ENCODE measurements at regions not wholly inside any gene's neighbourhood (a gene's known extent, or its start where the extent isn't known, plus 50 kb on each side); places are given as distances from the start of the nearest gene placed in this dataset.
"Not testable (repeated sequence)": the region's sequence is repeated elsewhere in the genome, so short reads cannot be mapped to it uniquely, and the experiment has no call there.

GRCh38 chr2:60357996-60358395 is 195.5 kb downstream of the BCL11A start:
- no peak for DNase-seq (ENCODE audit: low read depth in 2 of 3, low spot score in 1 of 3)

DNA sequence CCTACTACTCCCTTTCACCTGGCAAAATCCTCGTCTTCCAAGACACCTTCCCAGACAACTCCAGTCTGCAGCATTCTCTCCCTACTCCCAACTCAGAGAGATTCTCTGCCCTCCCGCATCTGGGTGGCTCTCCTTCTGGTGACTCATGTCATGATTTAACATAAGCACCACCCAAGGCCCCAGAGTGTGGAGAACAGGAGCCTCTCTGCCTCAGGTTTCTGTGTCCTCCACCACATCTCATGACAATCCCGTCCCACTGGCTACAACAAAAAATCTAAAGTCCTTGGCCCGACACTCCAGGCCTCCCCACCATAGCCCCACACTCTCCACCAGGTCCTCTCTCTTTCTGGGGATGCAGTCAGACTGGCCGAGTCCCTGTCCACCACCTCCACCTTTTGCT is 197.1 kb downstream of the BCL11A start:
- no peak for DNase-seq (ENCODE audit: low read depth in 2 of 3, low spot score in 1 of 3)

DNA sequence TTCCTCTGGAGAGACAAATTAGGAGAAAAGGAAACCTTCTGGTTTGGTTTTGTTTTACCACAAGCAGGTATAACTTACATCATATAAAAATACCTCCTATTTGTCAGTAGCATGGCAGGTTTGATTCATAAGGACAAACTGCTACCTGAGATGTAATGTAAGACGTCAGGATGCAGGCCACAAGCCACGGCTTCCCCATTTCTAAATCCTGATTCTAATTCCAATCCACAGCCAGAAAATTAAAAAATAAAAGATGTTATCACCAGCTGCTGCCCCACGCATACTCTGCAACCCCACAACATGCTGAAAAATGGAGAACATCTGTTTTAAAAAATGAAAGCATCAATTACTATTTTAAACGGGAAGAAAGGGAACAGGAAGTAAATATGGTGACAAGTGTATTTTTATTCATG is 197.6 kb downstream of the BCL11A start:
- no peak for DNase-seq (ENCODE audit: low read depth in 2 of 3, low spot score in 1 of 3)

DNA sequence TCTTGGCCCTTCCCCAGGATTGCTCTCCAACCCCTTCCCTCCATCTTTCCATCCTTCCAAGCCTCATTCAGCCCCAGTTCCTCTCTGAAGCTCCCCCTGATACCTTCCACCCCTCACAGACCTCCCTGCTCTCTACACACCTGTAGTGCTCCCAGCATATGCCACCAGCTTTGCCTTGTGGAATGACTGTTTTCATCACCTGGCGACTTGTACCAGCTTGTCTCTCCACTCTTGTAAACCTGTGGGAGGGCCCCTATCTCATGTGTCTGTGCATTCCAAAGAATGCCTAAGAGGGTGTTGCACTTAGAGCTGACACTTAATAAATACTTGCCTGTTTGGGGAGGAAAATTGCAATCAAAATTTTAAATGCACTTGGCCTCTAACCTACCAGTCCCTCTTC is 198.7 kb downstream of the BCL11A start:
- DNase-seq (ENCODE audit: low read depth in 2 of 3, low spot score in 1 of 3) = no peak

GRCh38 chr2:60353863-60354262 is 199.6 kb downstream of the BCL11A start:
- DNase-seq (ENCODE audit: low read depth in 2 of 3, low spot score in 1 of 3) = no peak

DNA sequence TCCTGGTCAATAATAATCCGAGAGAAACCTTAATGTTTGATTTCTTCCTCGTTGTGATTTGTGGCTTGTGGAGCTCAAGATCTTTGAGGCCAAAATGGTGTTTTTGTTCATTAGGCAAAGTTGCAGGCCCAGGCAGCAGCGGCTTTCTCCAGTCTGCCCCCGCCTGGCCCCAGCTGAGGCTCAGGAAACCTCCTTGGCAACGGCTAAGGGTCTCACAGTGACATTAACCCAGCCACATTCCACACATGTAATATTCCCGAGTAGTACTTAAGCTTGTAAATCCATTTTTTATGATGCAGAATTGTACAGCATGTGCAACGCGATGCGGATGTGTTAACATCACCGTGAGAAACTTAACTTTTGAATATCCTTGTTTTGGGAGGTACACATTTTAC is 200.1 kb downstream of the BCL11A start:
- DNase-seq (ENCODE audit: low read depth in 2 of 3, low spot score in 1 of 3) = no peak

- no peak for DNase-seq (ENCODE audit: low read depth in 2 of 3, low spot score in 1 of 3)
These were observed 200.7 kb downstream of the BCL11A start for GRCh38 chr2:60352491-60353405.

DNA sequence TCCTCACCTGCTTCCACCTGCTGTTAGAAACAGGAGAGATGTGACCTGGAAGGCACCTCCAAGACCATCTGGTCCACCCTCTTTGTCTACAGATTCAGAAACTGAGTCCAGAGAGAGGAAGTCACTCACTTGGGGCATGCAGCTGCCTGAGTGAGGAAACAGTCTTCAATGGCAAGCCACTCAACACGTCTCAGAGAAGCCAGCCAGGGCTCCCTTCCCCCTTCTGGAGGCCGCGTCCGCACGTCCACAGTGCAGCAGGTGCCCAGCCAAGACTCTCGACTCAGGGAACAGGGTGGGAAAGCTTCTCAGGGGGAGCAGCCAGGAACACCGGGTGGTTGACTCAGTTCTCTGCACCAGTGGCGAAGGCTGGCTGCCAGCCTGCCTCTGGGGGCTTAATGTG is 201.7 kb downstream of the BCL11A start:
- no peak for DNase-seq (ENCODE audit: low read depth in 2 of 3, low spot score in 1 of 3)

DNA sequence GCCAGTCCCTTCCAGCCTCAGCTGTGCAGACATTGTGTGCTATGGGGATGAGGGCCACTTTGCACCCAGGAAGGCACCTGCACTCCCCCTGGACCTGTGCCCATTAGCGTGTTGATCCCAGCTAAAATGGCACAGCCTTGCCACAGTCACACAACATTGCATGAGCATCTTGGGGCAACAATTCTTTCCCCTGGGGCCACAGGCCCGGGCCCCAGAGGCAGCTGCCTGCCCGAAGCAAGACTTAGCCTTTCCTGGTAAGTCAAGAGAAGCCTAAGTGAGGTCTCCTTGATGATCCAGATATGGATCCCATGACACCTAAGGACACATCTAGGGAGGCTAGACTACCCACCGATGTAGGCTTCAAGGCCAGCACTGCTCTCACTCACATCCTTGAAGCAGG is 202.1 kb downstream of the BCL11A start:
- DNase-seq (ENCODE audit: low read depth in 2 of 3, low spot score in 1 of 3) = no peak

DNA sequence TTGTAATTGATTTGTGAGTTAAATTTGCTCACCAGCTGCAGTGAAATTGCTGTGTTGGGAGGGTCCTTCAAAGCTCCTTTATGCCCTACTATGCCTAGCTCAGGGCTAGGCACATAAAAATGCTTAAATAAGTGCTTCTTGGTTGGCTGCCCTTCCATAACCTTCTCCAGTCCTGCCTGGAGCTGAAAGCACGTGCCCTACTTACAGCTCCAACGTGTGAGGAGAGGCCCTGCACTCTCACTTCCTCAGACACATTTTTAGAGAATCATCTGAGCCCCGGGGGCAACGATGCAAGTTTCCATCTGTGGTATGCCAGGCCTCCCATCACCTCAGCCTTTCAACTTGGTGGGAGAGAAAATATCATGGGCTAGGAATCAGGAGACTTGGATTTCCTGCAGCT is 202.7 kb downstream of the BCL11A start:
- no peak for DNase-seq (ENCODE audit: low read depth in 2 of 3, low spot score in 1 of 3)

DNA sequence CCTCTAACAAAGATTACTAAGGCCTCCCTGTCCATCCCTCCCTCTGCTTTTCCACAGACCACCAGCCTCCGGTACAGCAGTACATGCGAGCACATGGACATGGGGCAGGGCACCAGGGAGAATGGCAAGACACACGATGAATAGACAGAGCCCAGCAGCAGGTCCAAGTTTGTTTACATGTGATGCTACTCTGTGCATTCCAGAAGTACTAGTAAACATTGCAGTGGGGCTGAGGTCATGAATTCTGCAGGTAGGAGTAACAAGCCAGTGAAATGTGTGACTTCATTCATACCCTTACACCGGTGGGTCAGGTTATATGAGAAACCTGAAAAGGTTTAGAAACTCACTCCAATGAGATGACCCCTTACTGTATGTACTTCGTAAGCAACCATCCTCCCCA is 205.7 kb downstream of the BCL11A start:
- no peak for DNase-seq (ENCODE audit: low read depth in 2 of 3, low spot score in 1 of 3)

DNA sequence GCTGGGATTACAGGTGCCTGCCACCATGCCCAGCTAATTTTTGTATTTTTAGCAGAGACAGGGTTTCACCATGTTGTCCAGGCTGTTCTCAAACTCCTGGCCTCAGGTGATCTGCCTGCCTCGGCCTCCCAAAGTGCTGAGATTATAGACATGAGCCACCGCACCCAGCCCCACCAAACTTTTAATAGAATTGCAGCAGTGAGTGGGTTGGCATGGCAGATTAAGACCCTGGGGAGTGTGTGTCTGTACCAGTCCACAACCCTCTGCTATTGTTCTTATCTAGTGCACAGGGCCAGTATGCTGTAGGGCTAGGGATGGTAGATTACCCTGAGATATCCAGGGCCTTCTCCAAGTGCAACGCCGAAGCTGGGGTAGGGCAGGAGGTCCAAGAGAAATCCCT is 211.0 kb downstream of the BCL11A start:
- not testable (repeated sequence) for DNase-seq (ENCODE audit: low read depth in 2 of 3, low spot score in 1 of 3)

- no peak for DNase-seq (ENCODE audit: low read depth in 2 of 3, low spot score in 1 of 3)
These were observed 212.3 kb downstream of the BCL11A start for GRCh38 chr2:60341151-60341550.

DNA sequence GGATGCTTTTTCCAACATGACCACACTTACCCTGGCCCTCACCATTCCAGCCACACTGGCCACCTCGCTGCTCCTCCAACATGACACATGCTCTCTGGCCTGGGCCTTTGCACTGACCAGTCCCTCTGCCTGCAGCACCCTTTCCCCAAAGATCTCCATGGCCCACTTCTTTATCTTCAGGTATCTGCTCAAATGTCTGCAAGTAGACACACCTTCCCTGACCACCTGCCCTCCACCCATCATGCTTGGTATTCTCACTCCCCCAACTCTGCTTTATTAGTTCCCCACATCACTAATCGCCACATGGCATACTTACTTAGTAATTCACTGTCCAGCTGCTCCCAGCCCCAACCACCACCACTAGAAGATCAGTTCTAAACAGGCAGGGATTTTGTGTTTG is 214.2 kb downstream of the BCL11A start:
- DNase-seq (ENCODE audit: low read depth in 2 of 3, low spot score in 1 of 3) = no peak

- DNase-seq (ENCODE audit: low read depth in 2 of 3, low spot score in 1 of 3) = no peak
These were observed 216.3 kb downstream of the BCL11A start for GRCh38 chr2:60337142-60337497.

- DNase-seq (ENCODE audit: low read depth in 2 of 3, low spot score in 1 of 3) = no peak
These were observed 216.9 kb downstream of the BCL11A start for GRCh38 chr2:60336442-60337141.

- no peak for DNase-seq (ENCODE audit: low read depth in 2 of 3, low spot score in 1 of 3)
These were observed 217.8 kb downstream of the BCL11A start for GRCh38 chr2:60335533-60336237.

GRCh38 chr2:60334610-60335009 is 218.8 kb downstream of the BCL11A start:
- no peak for DNase-seq (ENCODE audit: low read depth in 2 of 3, low spot score in 1 of 3)

DNA sequence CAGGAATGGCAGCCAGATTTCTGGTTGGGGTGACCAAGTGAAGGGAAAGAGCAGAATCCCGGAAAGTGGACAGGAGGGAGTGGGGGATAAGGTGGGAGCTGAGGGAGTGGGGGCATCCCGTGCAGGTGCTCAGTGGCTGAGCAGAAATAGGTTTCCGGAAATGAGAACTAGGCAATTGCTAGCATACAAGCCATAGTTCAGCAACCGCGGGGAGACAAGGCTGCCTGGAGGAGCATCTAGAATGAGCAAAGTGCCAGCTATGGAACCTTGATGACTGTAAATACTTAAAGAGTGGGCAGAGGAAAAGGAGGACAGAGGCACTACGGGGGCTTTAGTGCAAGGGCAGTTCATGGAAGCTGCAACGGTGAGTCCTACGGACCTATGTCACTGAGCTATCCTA is 220.2 kb downstream of the BCL11A start:
- no peak for DNase-seq (ENCODE audit: low read depth in 2 of 3, low spot score in 1 of 3)

DNA sequence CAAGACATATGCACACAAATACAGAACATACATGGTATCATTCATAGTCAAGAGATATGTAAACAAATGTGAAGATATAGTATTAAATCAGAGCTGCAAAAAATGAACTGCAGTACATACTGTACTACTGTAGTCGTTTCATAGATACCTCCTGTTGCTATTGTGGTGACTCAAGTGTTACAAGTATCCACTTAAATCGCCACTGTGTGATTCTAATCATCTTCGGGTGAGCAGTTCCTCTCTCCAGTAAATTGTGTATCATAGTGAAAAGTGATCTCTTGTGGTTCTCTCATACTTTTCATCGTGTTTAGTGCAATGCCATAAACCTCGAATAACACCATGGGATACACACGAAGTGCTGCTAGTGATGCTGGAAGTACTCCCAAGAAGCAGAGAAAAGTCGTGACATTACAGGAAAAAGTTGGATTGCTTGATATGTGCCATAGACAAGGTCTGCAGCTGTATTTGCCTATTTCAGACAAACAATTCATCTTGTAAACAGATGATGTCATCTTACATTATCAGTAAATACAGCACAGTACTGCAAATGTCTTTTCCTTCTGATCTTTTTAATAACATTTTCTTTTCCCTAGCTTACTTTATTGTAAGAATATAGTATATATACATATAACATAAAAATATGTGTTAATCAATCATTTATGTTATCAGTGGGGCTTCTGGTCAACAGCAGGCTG is 222.2 kb downstream of the BCL11A start:
- DNase-seq (ENCODE audit: low read depth in 2 of 3, low spot score in 1 of 3) = no peak

GRCh38 chr2:60329225-60329624 is 224.2 kb downstream of the BCL11A start:
- no peak for DNase-seq (ENCODE audit: low read depth in 2 of 3, low spot score in 1 of 3)
